ENCODE measurements at regions not wholly inside any gene's neighbourhood (a gene's known extent, or its start where the extent isn't known, plus 50 kb on each side); places are given as distances from the start of the nearest gene placed in this dataset.

- DNase-seq: no peak
These were observed 163.5 kb upstream of the SOX11 start for GRCh38 chr2:5528706-5529105.

GRCh38 chr2:5530011-5530696 lies 162.0 kb upstream of the SOX11 start:
- DNase-seq: no peak

- no peak for DNase-seq
These were observed 156.9 kb upstream of the SOX11 start for GRCh38 chr2:5535301-5535700.

GRCh38 chr2:5537180-5537688 lies 154.9 kb upstream of the SOX11 start:
- DNase-seq: no peak

GRCh38 chr2:5538313-5538712 lies 153.9 kb upstream of the SOX11 start:
- DNase-seq: no peak

- DNase-seq: no peak
These were observed 153.4 kb upstream of the SOX11 start for GRCh38 chr2:5538772-5539171.

- no peak for DNase-seq
These were observed 152.7 kb upstream of the SOX11 start for GRCh38 chr2:5539282-5540165.

- DNase-seq: no peak
These were observed 151.3 kb upstream of the SOX11 start for GRCh38 chr2:5540856-5541255.

GRCh38 chr2:5544205-5544786 lies 147.9 kb upstream of the SOX11 start:
- no peak for DNase-seq

GRCh38 chr2:5546181-5546580 lies 146.0 kb upstream of the SOX11 start:
- no peak for DNase-seq

GRCh38 chr2:5548991-5549715 lies 143.0 kb upstream of the SOX11 start:
- no peak for DNase-seq

GRCh38 chr2:5549771-5550170 lies 142.4 kb upstream of the SOX11 start:
- no peak for DNase-seq

GRCh38 chr2:5555636-5556035 lies 136.5 kb upstream of the SOX11 start:
- DNase-seq: no peak

GRCh38 chr2:5561006-5561405 lies 131.2 kb upstream of the SOX11 start:
- no peak for DNase-seq

GRCh38 chr2:5562426-5562825 lies 129.8 kb upstream of the SOX11 start:
- DNase-seq: no peak

- no peak for DNase-seq
These were observed 129.3 kb upstream of the SOX11 start for GRCh38 chr2:5562865-5563264.

- DNase-seq: no peak
These were observed 128.8 kb upstream of the SOX11 start for GRCh38 chr2:5563411-5563810.

GRCh38 chr2:5569256-5569655 lies 122.9 kb upstream of the SOX11 start:
- DNase-seq: no peak

- DNase-seq: no peak
These were observed 116.2 kb upstream of the SOX11 start for GRCh38 chr2:5576015-5576414.

GRCh38 chr2:5587766-5588165 lies 104.4 kb upstream of the SOX11 start:
- no peak for DNase-seq

- DNase-seq: no peak
These were observed 103.6 kb upstream of the SOX11 start for GRCh38 chr2:5588601-5589000.

- no peak for DNase-seq
These were observed 103.0 kb upstream of the SOX11 start for GRCh38 chr2:5589183-5589582.

GRCh38 chr2:5590886-5591285 lies 101.3 kb upstream of the SOX11 start:
- DNase-seq: no peak
